ENCODE measurements at regions not wholly inside any gene's neighbourhood (a gene's known extent, or its start where the extent isn't known, plus 50 kb on each side); places are given as distances from the start of the nearest gene placed in this dataset.

DNA sequence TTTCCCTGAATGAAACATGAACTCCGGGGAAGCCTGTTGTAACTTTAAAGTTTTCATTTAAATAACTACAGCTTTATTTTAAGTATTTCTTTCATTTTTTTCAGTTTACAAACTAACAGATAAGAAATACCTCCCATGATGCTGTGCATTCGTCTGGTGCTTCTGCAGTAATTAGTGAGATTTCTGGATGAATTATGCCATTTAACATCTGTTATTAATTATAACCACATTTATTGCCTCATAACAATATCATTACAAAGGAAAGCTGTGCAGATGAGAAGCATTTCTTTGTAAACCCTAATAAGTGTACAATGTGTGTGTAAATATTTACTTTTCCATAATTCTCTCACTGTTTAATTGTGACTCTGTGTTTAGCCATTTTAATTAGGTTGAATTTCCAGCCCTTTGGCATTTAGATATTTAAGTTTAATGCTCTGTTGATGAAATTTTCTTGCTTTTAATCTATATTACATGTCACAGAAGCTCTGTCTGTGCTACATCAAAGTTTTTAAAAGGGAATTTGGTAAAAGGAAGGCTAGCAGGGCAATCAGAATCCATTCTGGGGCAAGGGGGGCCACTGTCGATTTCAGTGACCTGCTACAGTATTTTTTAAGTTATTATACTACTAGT lies 418.0 kb downstream of the SPATA31D1 start:
- Histone ChIP-seq H3K79me2 (ENCODE audit: insufficient read depth, low read length) (no peaks in the 10 kb centered on the region), H3K4me3 (ENCODE audit: insufficient read depth, low read length, poor library complexity, severe bottlenecking) (no peak overlapping the region), H3K9me3 (ENCODE audit: insufficient read depth, low read length) (no peaks in the 10 kb centered on the region), H2AFZ (ENCODE audit: low read depth, low read length, severe bottlenecking) (no peak overlapping the region), H3K9me2 (replicated peaks; ENCODE audit: insufficient read depth, low read length) (no peaks in the 10 kb centered on the region), H3K4me2 (ENCODE audit: low read depth, low read length, poor library complexity, severe bottlenecking) (no peak overlapping the region), H3K27me3 (ENCODE audit: low read length) (no peaks in the 10 kb centered on the region), H3K9ac (ENCODE audit: low read length) (no peak overlapping the region), H4K20me1 (ENCODE audit: low read depth, low read length) (no peaks in the 10 kb centered on the region), H3F3A (ENCODE audit: insufficient read depth) (no peaks in the 10 kb centered on the region), H3K27ac (ENCODE audit: low read depth, low read length) (no peak overlapping the region), H3K36me3 (ENCODE audit: low read length) (no peaks in the 10 kb centered on the region)
- TF ChIP-seq EZH2phosphoT487 (conservative IDR thresholded peaks at IDR 0.05; ENCODE audit: low read length) = no peak
- no peak for TF ChIP-seq CTCF (IDR thresholded peaks at IDR 0.05; ENCODE audit: insufficient read depth, low read length, poor library complexity, severe bottlenecking)

DNA sequence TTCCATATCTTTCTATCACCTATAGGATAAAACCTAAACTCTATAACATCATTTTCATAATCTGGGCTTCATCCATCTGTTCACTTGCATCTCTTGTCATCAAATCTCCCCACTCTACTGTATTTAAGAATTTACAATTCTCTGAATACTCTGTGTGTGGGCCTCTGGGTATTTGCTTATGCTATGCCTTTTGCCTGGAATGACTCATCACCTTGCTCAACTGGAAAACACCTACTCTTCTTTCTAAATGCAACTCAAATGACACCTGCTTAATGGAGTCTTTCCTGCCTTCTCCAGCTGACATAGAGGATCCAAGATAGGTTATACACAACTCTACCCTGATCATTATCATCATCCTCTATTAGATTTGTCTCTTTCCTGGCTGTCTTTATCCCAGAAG lies 421.7 kb downstream of the SPATA31D1 start:
- Histone ChIP-seq H3K9me3 (ENCODE audit: insufficient read depth, low read length) (no peaks in the 10 kb centered on the region), H3K36me3 (ENCODE audit: low read length) (no peaks in the 10 kb centered on the region), H3K79me2 (ENCODE audit: insufficient read depth, low read length) (no peaks in the 10 kb centered on the region), H2AFZ (ENCODE audit: low read depth, low read length, severe bottlenecking) (no peak overlapping the region), H3F3A (ENCODE audit: insufficient read depth) (no peaks in the 10 kb centered on the region), H3K9me2 (replicated peaks; ENCODE audit: insufficient read depth, low read length) (no peaks in the 10 kb centered on the region), H3K27ac (ENCODE audit: low read depth, low read length) (no peak overlapping the region), H3K9ac (ENCODE audit: low read length) (no peak overlapping the region), H3K4me2 (ENCODE audit: low read depth, low read length, poor library complexity, severe bottlenecking) (no peak overlapping the region), H3K27me3 (ENCODE audit: low read length) (no peaks in the 10 kb centered on the region), H4K20me1 (ENCODE audit: low read depth, low read length) (no peaks in the 10 kb centered on the region), H3K4me3 (ENCODE audit: insufficient read depth, low read length, poor library complexity, severe bottlenecking) (no peak overlapping the region)
- no peak for TF ChIP-seq CTCF (IDR thresholded peaks at IDR 0.05; ENCODE audit: insufficient read depth, low read length, poor library complexity, severe bottlenecking)
- no peak for TF ChIP-seq EZH2phosphoT487 (conservative IDR thresholded peaks at IDR 0.05; ENCODE audit: low read length)

GRCh38 chr9:82410866-82411265 lies 422.3 kb downstream of the SPATA31D1 start:
- Histone ChIP-seq H3K27me3 (ENCODE audit: low read length) (no peaks in the 10 kb centered on the region), H2AFZ (ENCODE audit: low read depth, low read length, severe bottlenecking) (no peak overlapping the region), H3K4me2 (ENCODE audit: low read depth, low read length, poor library complexity, severe bottlenecking) (no peak overlapping the region), H3F3A (ENCODE audit: insufficient read depth) (no peaks in the 10 kb centered on the region), H3K9me2 (replicated peaks; ENCODE audit: insufficient read depth, low read length) (no peaks in the 10 kb centered on the region), H3K36me3 (ENCODE audit: low read length) (no peaks in the 10 kb centered on the region), H3K9ac (ENCODE audit: low read length) (no peak overlapping the region), H4K20me1 (ENCODE audit: low read depth, low read length) (no peaks in the 10 kb centered on the region), H3K27ac (ENCODE audit: low read depth, low read length) (no peak overlapping the region), H3K79me2 (ENCODE audit: insufficient read depth, low read length) (no peaks in the 10 kb centered on the region), H3K4me3 (ENCODE audit: insufficient read depth, low read length, poor library complexity, severe bottlenecking) (no peak overlapping the region), H3K9me3 (ENCODE audit: insufficient read depth, low read length) (no peaks in the 10 kb centered on the region)
- TF ChIP-seq CTCF (IDR thresholded peaks at IDR 0.05; ENCODE audit: insufficient read depth, low read length, poor library complexity, severe bottlenecking) (no peak), EZH2phosphoT487 (conservative IDR thresholded peaks at IDR 0.05; ENCODE audit: low read length) (no peak)
